ENCODE measurements at regions not wholly inside any gene's neighbourhood (a gene's known extent, or its start where the extent isn't known, plus 50 kb on each side); places are given as distances from the start of the nearest gene placed in this dataset.

GRCh38 chr4:159950707-159951106, 847.8 kb downstream of the RAPGEF2 start:
- no peak for TF ChIP-seq ZNF260 (CRISPR knock-in tag; IDR thresholded peaks at IDR 0.05; ENCODE audit: borderline replicate concordance, low read depth)
- no peak for TF ChIP-seq HNRNPLL (IDR thresholded peaks at IDR 0.05; ENCODE audit: low read depth, low read length, poor library complexity, severe bottlenecking)
- TF ChIP-seq, protein P1, sequence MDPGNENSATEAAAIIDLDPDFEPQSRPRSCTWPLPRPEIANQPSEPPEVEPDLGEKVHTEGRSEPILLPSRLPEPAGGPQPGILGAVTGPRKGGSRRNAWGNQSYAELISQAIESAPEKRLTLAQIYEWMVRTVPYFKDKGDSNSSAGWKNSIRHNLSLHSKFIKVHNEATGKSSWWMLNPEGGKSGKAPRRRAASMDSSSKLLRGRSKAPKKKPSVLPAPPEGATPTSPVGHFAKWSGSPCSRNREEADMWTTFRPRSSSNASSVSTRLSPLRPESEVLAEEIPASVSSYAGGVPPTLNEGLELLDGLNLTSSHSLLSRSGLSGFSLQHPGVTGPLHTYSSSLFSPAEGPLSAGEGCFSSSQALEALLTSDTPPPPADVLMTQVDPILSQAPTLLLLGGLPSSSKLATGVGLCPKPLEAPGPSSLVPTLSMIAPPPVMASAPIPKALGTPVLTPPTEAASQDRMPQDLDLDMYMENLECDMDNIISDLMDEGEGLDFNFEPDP (CRISPR knock-in tag; conservative IDR thresholded peaks at IDR 0.05) = no peak
- TF ChIP-seq FOXO1 (CRISPR knock-in tag; IDR thresholded peaks at IDR 0.05) = no peak
- no peak for TF ChIP-seq POLR2A (IDR thresholded peaks at IDR 0.05; ENCODE audit: insufficient read depth in 1 of 2, low read depth in 2 of 2, low read length in 2 of 2)
- no peak for TF ChIP-seq SRF (IDR thresholded peaks at IDR 0.05; ENCODE audit: low read depth, low read length)
